ENCODE measurements at regions not wholly inside any gene's neighbourhood (a gene's known extent, or its start where the extent isn't known, plus 50 kb on each side); places are given as distances from the start of the nearest gene placed in this dataset.

DNA sequence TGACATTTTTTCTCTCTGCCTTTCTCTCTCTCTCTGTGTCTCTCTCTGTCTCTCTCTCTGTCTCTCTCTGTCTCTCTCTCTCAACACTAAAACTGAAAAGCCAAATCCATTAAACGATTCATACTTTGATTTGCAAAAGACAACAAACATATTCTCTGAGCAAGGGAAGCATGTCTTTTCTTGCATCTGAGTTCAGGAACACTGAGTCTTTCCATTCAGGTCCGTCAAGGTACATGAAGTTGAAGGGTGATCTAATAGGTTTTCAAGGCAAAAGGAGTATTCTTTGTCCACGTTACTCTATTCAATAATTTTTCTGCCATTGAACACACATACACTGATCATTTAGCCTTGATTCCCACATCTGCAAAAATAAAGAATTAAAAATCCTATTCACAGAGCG is 900.9 kb downstream of the BCL11B start:
- Histone ChIP-seq H3K9me3 (ENCODE audit: low read length) (no peaks in the 10 kb centered on the region), H3K27ac (ENCODE audit: low read length) (no peak overlapping the region), H3K4me2 (ENCODE audit: low read length) (no peak overlapping the region), H2AFZ (ENCODE audit: low read depth, low read length) (no peak overlapping the region), H4K20me1 (ENCODE audit: insufficient read depth) (no peaks in the 10 kb centered on the region), H3K36me3 (ENCODE audit: insufficient read depth, low read length) (no peaks in the 10 kb centered on the region), H3K9ac (ENCODE audit: low read length) (no peak overlapping the region), H3F3A (ENCODE audit: insufficient read depth, low read length, poor library complexity, severe bottlenecking) (no peaks in the 10 kb centered on the region), H3K79me2 (replicated peaks; ENCODE audit: insufficient read depth, low read length) (no peaks in the 10 kb centered on the region), H3K4me3 (ENCODE audit: low read length) (no peak overlapping the region), H3K9me2 (ENCODE audit: insufficient read depth, low read length) (no peaks in the 10 kb centered on the region), H3K27me3 (ENCODE audit: insufficient read depth, low read depth, low read length) (no peaks in the 10 kb centered on the region)
- TF ChIP-seq POLR2AphosphoS5 (IDR thresholded peaks at IDR 0.05), result no peak
- no peak for TF ChIP-seq EZH2 (IDR thresholded peaks at IDR 0.05; ENCODE audit: borderline replicate concordance, insufficient read depth, low read length, poor library complexity, severe bottlenecking)
- TF ChIP-seq EP300 (conservative IDR thresholded peaks at IDR 0.05; ENCODE audit: poor library complexity, severe bottlenecking), result no peak
- TF ChIP-seq, protein P1, sequence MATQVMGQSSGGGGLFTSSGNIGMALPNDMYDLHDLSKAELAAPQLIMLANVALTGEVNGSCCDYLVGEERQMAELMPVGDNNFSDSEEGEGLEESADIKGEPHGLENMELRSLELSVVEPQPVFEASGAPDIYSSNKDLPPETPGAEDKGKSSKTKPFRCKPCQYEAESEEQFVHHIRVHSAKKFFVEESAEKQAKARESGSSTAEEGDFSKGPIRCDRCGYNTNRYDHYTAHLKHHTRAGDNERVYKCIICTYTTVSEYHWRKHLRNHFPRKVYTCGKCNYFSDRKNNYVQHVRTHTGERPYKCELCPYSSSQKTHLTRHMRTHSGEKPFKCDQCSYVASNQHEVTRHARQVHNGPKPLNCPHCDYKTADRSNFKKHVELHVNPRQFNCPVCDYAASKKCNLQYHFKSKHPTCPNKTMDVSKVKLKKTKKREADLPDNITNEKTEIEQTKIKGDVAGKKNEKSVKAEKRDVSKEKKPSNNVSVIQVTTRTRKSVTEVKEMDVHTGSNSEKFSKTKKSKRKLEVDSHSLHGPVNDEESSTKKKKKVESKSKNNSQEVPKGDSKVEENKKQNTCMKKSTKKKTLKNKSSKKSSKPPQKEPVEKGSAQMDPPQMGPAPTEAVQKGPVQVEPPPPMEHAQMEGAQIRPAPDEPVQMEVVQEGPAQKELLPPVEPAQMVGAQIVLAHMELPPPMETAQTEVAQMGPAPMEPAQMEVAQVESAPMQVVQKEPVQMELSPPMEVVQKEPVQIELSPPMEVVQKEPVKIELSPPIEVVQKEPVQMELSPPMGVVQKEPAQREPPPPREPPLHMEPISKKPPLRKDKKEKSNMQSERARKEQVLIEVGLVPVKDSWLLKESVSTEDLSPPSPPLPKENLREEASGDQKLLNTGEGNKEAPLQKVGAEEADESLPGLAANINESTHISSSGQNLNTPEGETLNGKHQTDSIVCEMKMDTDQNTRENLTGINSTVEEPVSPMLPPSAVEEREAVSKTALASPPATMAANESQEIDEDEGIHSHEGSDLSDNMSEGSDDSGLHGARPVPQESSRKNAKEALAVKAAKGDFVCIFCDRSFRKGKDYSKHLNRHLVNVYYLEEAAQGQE (IDR thresholded peaks at IDR 0.05; ENCODE audit: borderline replicate concordance), result no peak
- no peak for TF ChIP-seq RAD21 (conservative IDR thresholded peaks at IDR 0.05)
- TF ChIP-seq SMC3 (conservative IDR thresholded peaks at IDR 0.05; ENCODE audit: poor library complexity), result no peak
- TF ChIP-seq MXI1 (conservative IDR thresholded peaks at IDR 0.05; ENCODE audit: poor library complexity, severe bottlenecking), result no peak

DNA sequence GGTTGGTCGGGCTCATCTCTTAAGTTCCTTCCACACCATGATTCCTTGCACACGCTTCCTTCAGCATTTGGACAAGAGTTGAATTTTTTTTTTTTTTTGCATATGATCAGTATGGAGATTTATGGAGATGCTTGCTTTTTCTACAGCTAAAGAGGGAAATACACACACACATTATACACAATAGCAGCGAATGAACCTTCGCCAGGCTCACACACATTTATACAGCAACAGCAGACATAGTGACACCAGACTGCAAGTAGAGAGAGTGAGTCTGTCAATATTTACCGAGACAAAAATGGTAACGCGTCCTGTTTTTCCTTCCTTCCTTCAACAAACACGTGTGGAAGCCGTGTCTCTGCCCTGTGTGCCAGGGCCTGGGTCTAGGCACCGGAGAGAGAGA is 897.9 kb downstream of the BCL11B start:
- TF ChIP-seq, protein P1 (IDR thresholded peaks at IDR 0.05; ENCODE audit: borderline replicate concordance), result no peak
- Histone ChIP-seq H3K27ac (ENCODE audit: low read length) (no peak overlapping the region), H3K4me2 (ENCODE audit: low read length) (no peak overlapping the region), H3K27me3 (ENCODE audit: insufficient read depth, low read depth, low read length) (no peaks in the 10 kb centered on the region), H3K79me2 (replicated peaks; ENCODE audit: insufficient read depth, low read length) (no peaks in the 10 kb centered on the region), H4K20me1 (ENCODE audit: insufficient read depth) (no peaks in the 10 kb centered on the region), H3K4me3 (ENCODE audit: low read length) (no peak overlapping the region), H3K9ac (ENCODE audit: low read length) (no peak overlapping the region), H2AFZ (ENCODE audit: low read depth, low read length) (no peak overlapping the region), H3K36me3 (ENCODE audit: insufficient read depth, low read length) (no peaks in the 10 kb centered on the region), H3K9me2 (ENCODE audit: insufficient read depth, low read length) (no peaks in the 10 kb centered on the region), H3F3A (ENCODE audit: insufficient read depth, low read length, poor library complexity, severe bottlenecking) (no peaks in the 10 kb centered on the region), H3K9me3 (ENCODE audit: low read length) (no peaks in the 10 kb centered on the region)

DNA sequence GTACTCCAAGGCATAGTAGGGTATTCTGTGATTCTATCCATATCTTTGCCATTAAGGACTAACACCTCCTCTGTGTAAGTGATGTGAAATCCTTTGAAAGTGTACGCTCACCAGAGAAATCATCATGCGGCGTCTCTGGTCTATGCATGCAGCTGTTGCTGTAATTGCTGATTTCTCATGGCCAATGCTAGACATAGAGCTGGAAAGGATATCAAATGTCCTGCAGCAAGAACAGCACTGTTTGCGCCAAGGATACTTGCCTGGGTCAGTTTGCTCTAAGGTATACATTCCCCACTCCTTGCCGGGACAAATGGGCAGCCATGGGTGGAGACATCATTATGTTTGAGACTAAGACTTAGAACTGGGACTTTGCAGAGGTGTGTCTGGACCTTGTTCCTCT is 896.4 kb downstream of the BCL11B start:
- no peak overlapping the region for H3K27ac ChIP-seq (ENCODE audit: low read length)
- no peaks in the 10 kb centered on the region for H3K9me2 ChIP-seq (ENCODE audit: insufficient read depth, low read length)
- no peaks in the 10 kb centered on the region for H3K9me3 ChIP-seq (ENCODE audit: low read length)
- no peaks in the 10 kb centered on the region for H3K36me3 ChIP-seq (ENCODE audit: insufficient read depth, low read length)
- H3K27me3 ChIP-seq (ENCODE audit: insufficient read depth, low read depth, low read length), result no peaks in the 10 kb centered on the region
- no peaks in the 10 kb centered on the region for H3F3A ChIP-seq (ENCODE audit: insufficient read depth, low read length, poor library complexity, severe bottlenecking)
- no peak overlapping the region for H3K4me3 ChIP-seq (ENCODE audit: low read length)
- no peak for TF ChIP-seq MXI1 (conservative IDR thresholded peaks at IDR 0.05; ENCODE audit: poor library complexity, severe bottlenecking)
- TF ChIP-seq, protein P2, sequence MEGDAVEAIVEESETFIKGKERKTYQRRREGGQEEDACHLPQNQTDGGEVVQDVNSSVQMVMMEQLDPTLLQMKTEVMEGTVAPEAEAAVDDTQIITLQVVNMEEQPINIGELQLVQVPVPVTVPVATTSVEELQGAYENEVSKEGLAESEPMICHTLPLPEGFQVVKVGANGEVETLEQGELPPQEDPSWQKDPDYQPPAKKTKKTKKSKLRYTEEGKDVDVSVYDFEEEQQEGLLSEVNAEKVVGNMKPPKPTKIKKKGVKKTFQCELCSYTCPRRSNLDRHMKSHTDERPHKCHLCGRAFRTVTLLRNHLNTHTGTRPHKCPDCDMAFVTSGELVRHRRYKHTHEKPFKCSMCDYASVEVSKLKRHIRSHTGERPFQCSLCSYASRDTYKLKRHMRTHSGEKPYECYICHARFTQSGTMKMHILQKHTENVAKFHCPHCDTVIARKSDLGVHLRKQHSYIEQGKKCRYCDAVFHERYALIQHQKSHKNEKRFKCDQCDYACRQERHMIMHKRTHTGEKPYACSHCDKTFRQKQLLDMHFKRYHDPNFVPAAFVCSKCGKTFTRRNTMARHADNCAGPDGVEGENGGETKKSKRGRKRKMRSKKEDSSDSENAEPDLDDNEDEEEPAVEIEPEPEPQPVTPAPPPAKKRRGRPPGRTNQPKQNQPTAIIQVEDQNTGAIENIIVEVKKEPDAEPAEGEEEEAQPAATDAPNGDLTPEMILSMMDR (IDR thresholded peaks at IDR 0.05; ENCODE audit: poor library complexity, severe bottlenecking), result no peak
- no peak for TF ChIP-seq TAF1 (IDR thresholded peaks at IDR 0.05; ENCODE audit: low read depth)
- TF ChIP-seq, protein P1 (IDR thresholded peaks at IDR 0.05; ENCODE audit: borderline replicate concordance), result no peak
- no peak for TF ChIP-seq POLR2AphosphoS5 (IDR thresholded peaks at IDR 0.05)
- no peak for TF ChIP-seq EP300 (conservative IDR thresholded peaks at IDR 0.05; ENCODE audit: poor library complexity, severe bottlenecking)
- no peak for TF ChIP-seq EZH2 (IDR thresholded peaks at IDR 0.05; ENCODE audit: borderline replicate concordance, insufficient read depth, low read length, poor library complexity, severe bottlenecking)
- TF ChIP-seq SMC3 (conservative IDR thresholded peaks at IDR 0.05; ENCODE audit: poor library complexity), result no peak
- TF ChIP-seq RAD21 (conservative IDR thresholded peaks at IDR 0.05), result no peak
- no peaks in the 10 kb centered on the region for H4K20me1 ChIP-seq (ENCODE audit: insufficient read depth)
- no peak overlapping the region for H3K4me2 ChIP-seq (ENCODE audit: low read length)
- no peak overlapping the region for H3K9ac ChIP-seq (ENCODE audit: low read length)
- no peaks in the 10 kb centered on the region for H3K79me2 ChIP-seq (replicated peaks; ENCODE audit: insufficient read depth, low read length)
- H2AFZ ChIP-seq (ENCODE audit: low read depth, low read length), result no peak overlapping the region

Data from neural cell (in vitro differentiated cells).